ENCODE measurements at regions not wholly inside any gene's neighbourhood (a gene's known extent, or its start where the extent isn't known, plus 50 kb on each side); places are given as distances from the start of the nearest gene placed in this dataset.

GRCh38 chr1:38326135-38326534 is 279.5 kb upstream of the POU3F1 start:
- Histone ChIP-seq H3K27me3 (ENCODE audit: control insufficient read depth in 5 of 5, insufficient read depth in 4 of 5, low read length in 5 of 5) (peaks cover 0 to 18% (median 14%) of the 10 kb centered on the region in 5 donors), H3K4me3 (ENCODE audit: low read depth in 1 of 5, low read length in 5 of 5) (no peak overlapping the region), H3K36me3 (ENCODE audit: control insufficient read depth in 5 of 5, insufficient read depth in 5 of 5, low read length in 5 of 5) (no peaks in the 10 kb centered on the region), H3K9ac (ENCODE audit: low read length in 5 of 5) (no peak overlapping the region), H3K4me1 (ENCODE audit: control insufficient read depth in 5 of 5, insufficient read depth in 5 of 5, low read length in 5 of 5) (peaks cover 0 to 4% (median 0%) of the 10 kb centered on the region in 5 donors), H3K27ac (ENCODE audit: low read depth, low read length) (no peak overlapping the region), H3K9me3 (ENCODE audit: control insufficient read depth in 5 of 5, low read length in 5 of 5) (peaks cover 0 to 8% (median 3%) of the 10 kb centered on the region in 5 donors)

- Histone ChIP-seq H3K4me1 (ENCODE audit: control insufficient read depth in 5 of 5, insufficient read depth in 5 of 5, low read length in 5 of 5) (no peaks in the 10 kb centered on the region), H3K27me3 (ENCODE audit: control insufficient read depth in 5 of 5, insufficient read depth in 4 of 5, low read length in 5 of 5) (peaks cover 0 to 3% (median 2%) of the 10 kb centered on the region in 5 donors), H3K4me3 (ENCODE audit: low read depth in 1 of 5, low read length in 5 of 5) (no peak overlapping the region), H3K9ac (ENCODE audit: low read length in 5 of 5) (no peak overlapping the region), H3K9me3 (ENCODE audit: control insufficient read depth in 5 of 5, low read length in 5 of 5) (peaks cover 0 to 5% (median 4%) of the 10 kb centered on the region in 5 donors), H3K36me3 (ENCODE audit: control insufficient read depth in 5 of 5, insufficient read depth in 5 of 5, low read length in 5 of 5) (no peaks in the 10 kb centered on the region), H3K27ac (ENCODE audit: low read depth, low read length) (no peak overlapping the region)
These were observed 266.2 kb upstream of the POU3F1 start for GRCh38 chr1:38312753-38313152.

GRCh38 chr1:38310079-38310478 is 263.5 kb upstream of the POU3F1 start:
- Histone ChIP-seq H3K36me3 (ENCODE audit: control insufficient read depth in 5 of 5, insufficient read depth in 5 of 5, low read length in 5 of 5) (no peaks in the 10 kb centered on the region), H3K9ac (ENCODE audit: low read length in 5 of 5) (no peak overlapping the region), H3K9me3 (ENCODE audit: control insufficient read depth in 5 of 5, low read length in 5 of 5) (peaks cover 0 to 5% (median 4%) of the 10 kb centered on the region in 5 donors), H3K27me3 (ENCODE audit: control insufficient read depth in 5 of 5, insufficient read depth in 4 of 5, low read length in 5 of 5) (peaks cover 0 to 3% (median 2%) of the 10 kb centered on the region in 5 donors), H3K4me3 (ENCODE audit: low read depth in 1 of 5, low read length in 5 of 5) (no peak overlapping the region), H3K27ac (ENCODE audit: low read depth, low read length) (no peak overlapping the region), H3K4me1 (ENCODE audit: control insufficient read depth in 5 of 5, insufficient read depth in 5 of 5, low read length in 5 of 5) (no peaks in the 10 kb centered on the region)

- Histone ChIP-seq H3K36me3 (ENCODE audit: control insufficient read depth in 5 of 5, insufficient read depth in 5 of 5, low read length in 5 of 5) (no peaks in the 10 kb centered on the region), H3K4me3 (ENCODE audit: low read depth in 1 of 5, low read length in 5 of 5) (no peak overlapping the region), H3K9ac (ENCODE audit: low read length in 5 of 5) (no peak overlapping the region), H3K4me1 (ENCODE audit: control insufficient read depth in 5 of 5, insufficient read depth in 5 of 5, low read length in 5 of 5) (no peaks in the 10 kb centered on the region), H3K9me3 (ENCODE audit: control insufficient read depth in 5 of 5, low read length in 5 of 5) (peaks cover 0 to 5% (median 4%) of the 10 kb centered on the region in 5 donors), H3K27me3 (ENCODE audit: control insufficient read depth in 5 of 5, insufficient read depth in 4 of 5, low read length in 5 of 5) (peaks cover 0 to 3% (median 2%) of the 10 kb centered on the region in 5 donors), H3K27ac (ENCODE audit: low read depth, low read length) (no peak overlapping the region)
These were observed 262.2 kb upstream of the POU3F1 start for GRCh38 chr1:38308780-38309179.

GRCh38 chr1:38305666-38306065 is 259.1 kb upstream of the POU3F1 start:
- no peaks in the 10 kb centered on the region for H3K36me3 ChIP-seq (ENCODE audit: control insufficient read depth in 5 of 5, insufficient read depth in 5 of 5, low read length in 5 of 5)
- no peak overlapping the region for H3K27ac ChIP-seq (ENCODE audit: low read depth, low read length)
- H3K27me3 ChIP-seq (ENCODE audit: control insufficient read depth in 5 of 5, insufficient read depth in 4 of 5, low read length in 5 of 5), result peaks cover 0 to 5% (median 2%) of the 10 kb centered on the region in 5 donors
- H3K4me1 ChIP-seq (ENCODE audit: control insufficient read depth in 5 of 5, insufficient read depth in 5 of 5, low read length in 5 of 5), result no peaks in the 10 kb centered on the region
- H3K9me3 ChIP-seq (ENCODE audit: control insufficient read depth in 5 of 5, low read length in 5 of 5), result peaks cover 0 to 5% (median 4%) of the 10 kb centered on the region in 5 donors
- H3K9ac ChIP-seq (ENCODE audit: low read length in 5 of 5), result no peak overlapping the region
- H3K4me3 ChIP-seq (ENCODE audit: low read depth in 1 of 5, low read length in 5 of 5), result no peak overlapping the region

- Histone ChIP-seq H3K36me3 (ENCODE audit: control insufficient read depth in 5 of 5, insufficient read depth in 5 of 5, low read length in 5 of 5) (no peaks in the 10 kb centered on the region), H3K4me1 (ENCODE audit: control insufficient read depth in 5 of 5, insufficient read depth in 5 of 5, low read length in 5 of 5) (no peaks in the 10 kb centered on the region), H3K27ac (ENCODE audit: low read depth, low read length) (no peak overlapping the region), H3K27me3 (ENCODE audit: control insufficient read depth in 5 of 5, insufficient read depth in 4 of 5, low read length in 5 of 5) (peaks cover 1 to 5% (median 3%) of the 10 kb centered on the region in 5 donors), H3K9ac (ENCODE audit: low read length in 5 of 5) (no peak overlapping the region), H3K4me3 (ENCODE audit: low read depth in 1 of 5, low read length in 5 of 5) (no peak overlapping the region), H3K9me3 (ENCODE audit: control insufficient read depth in 5 of 5, low read length in 5 of 5) (peaks cover 0 to 2% (median 2%) of the 10 kb centered on the region in 5 donors)
These were observed 257.2 kb upstream of the POU3F1 start for GRCh38 chr1:38303843-38304242.

- H3K27ac ChIP-seq (ENCODE audit: low read depth, low read length), result no peak overlapping the region
- peaks cover 3 to 21% (median 8%) of the 10 kb centered on the region in 5 donors for H3K27me3 ChIP-seq (ENCODE audit: control insufficient read depth in 5 of 5, insufficient read depth in 4 of 5, low read length in 5 of 5)
- no peaks in the 10 kb centered on the region for H3K4me1 ChIP-seq (ENCODE audit: control insufficient read depth in 5 of 5, insufficient read depth in 5 of 5, low read length in 5 of 5)
- H3K9me3 ChIP-seq (ENCODE audit: control insufficient read depth in 5 of 5, low read length in 5 of 5), result peaks cover 0 to 6% (median 0%) of the 10 kb centered on the region in 5 donors
- no peaks in the 10 kb centered on the region for H3K36me3 ChIP-seq (ENCODE audit: control insufficient read depth in 5 of 5, insufficient read depth in 5 of 5, low read length in 5 of 5)
- H3K4me3 ChIP-seq (ENCODE audit: low read depth in 1 of 5, low read length in 5 of 5), result no peak overlapping the region
- H3K9ac ChIP-seq (ENCODE audit: low read length in 5 of 5), result no peak overlapping the region
These were observed 254.4 kb upstream of the POU3F1 start for GRCh38 chr1:38301040-38301439.

- peaks cover 3 to 25% (median 8%) of the 10 kb centered on the region in 5 donors for H3K27me3 ChIP-seq (ENCODE audit: control insufficient read depth in 5 of 5, insufficient read depth in 4 of 5, low read length in 5 of 5)
These were observed 254.0 kb upstream of the POU3F1 start for GRCh38 chr1:38300616-38301015.

GRCh38 chr1:38297842-38298241 is 251.2 kb upstream of the POU3F1 start:
- Histone ChIP-seq H3K4me3 (ENCODE audit: low read depth in 1 of 5, low read length in 5 of 5) (no peak overlapping the region), H3K9me3 (ENCODE audit: control insufficient read depth in 5 of 5, low read length in 5 of 5) (peaks cover 0 to 6% (median 0%) of the 10 kb centered on the region in 5 donors), H3K36me3 (ENCODE audit: control insufficient read depth in 5 of 5, insufficient read depth in 5 of 5, low read length in 5 of 5) (no peaks in the 10 kb centered on the region), H3K27ac (ENCODE audit: low read depth, low read length) (no peak overlapping the region), H3K9ac (ENCODE audit: low read length in 5 of 5) (no peak overlapping the region), H3K4me1 (ENCODE audit: control insufficient read depth in 5 of 5, insufficient read depth in 5 of 5, low read length in 5 of 5) (no peaks in the 10 kb centered on the region), H3K27me3 (ENCODE audit: control insufficient read depth in 5 of 5, insufficient read depth in 4 of 5, low read length in 5 of 5) (peaks cover 8 to 28% (median 16%) of the 10 kb centered on the region in 5 donors)

More at GRCh38 chr1:38300616-38301015, 254.0 kb upstream of the POU3F1 start:
- no peak overlapping the region for H3K9ac ChIP-seq (ENCODE audit: low read length in 5 of 5)
- H3K9me3 ChIP-seq (ENCODE audit: control insufficient read depth in 5 of 5, low read length in 5 of 5), result peaks cover 0 to 6% (median 0%) of the 10 kb centered on the region in 5 donors
- H3K27ac ChIP-seq (ENCODE audit: low read depth, low read length), result no peak overlapping the region
- H3K4me1 ChIP-seq (ENCODE audit: control insufficient read depth in 5 of 5, insufficient read depth in 5 of 5, low read length in 5 of 5), result no peaks in the 10 kb centered on the region
- no peak overlapping the region for H3K4me3 ChIP-seq (ENCODE audit: low read depth in 1 of 5, low read length in 5 of 5)
- no peaks in the 10 kb centered on the region for H3K36me3 ChIP-seq (ENCODE audit: control insufficient read depth in 5 of 5, insufficient read depth in 5 of 5, low read length in 5 of 5)

- H3K27me3 ChIP-seq (ENCODE audit: control insufficient read depth in 5 of 5, insufficient read depth in 4 of 5, low read length in 5 of 5), result peaks cover 14 to 33% (median 22%) of the 10 kb centered on the region in 5 donors
- H3K9ac ChIP-seq (ENCODE audit: low read length in 5 of 5), result no peak overlapping the region
- H3K27ac ChIP-seq (ENCODE audit: low read depth, low read length), result no peak overlapping the region
- peaks cover 0 to 3% (median 0%) of the 10 kb centered on the region in 5 donors for H3K4me1 ChIP-seq (ENCODE audit: control insufficient read depth in 5 of 5, insufficient read depth in 5 of 5, low read length in 5 of 5)
- no peak overlapping the region for H3K4me3 ChIP-seq (ENCODE audit: low read depth in 1 of 5, low read length in 5 of 5)
- H3K9me3 ChIP-seq (ENCODE audit: control insufficient read depth in 5 of 5, low read length in 5 of 5), result peaks cover 0 to 6% (median 0%) of the 10 kb centered on the region in 5 donors
- no peaks in the 10 kb centered on the region for H3K36me3 ChIP-seq (ENCODE audit: control insufficient read depth in 5 of 5, insufficient read depth in 5 of 5, low read length in 5 of 5)
These were observed 250.7 kb upstream of the POU3F1 start for GRCh38 chr1:38297246-38297645.

Data from subcutaneous abdominal adipose tissue (tissue), 5 donors.